G401 (cell line): ENCODE measurements at regions not wholly inside any gene's neighbourhood (a gene's known extent, or its start where the extent isn't known, plus 50 kb on each side); places are given as distances from the start of the nearest gene placed in this dataset.
"Not testable (repeated sequence)": the region's sequence is repeated elsewhere in the genome, so short reads cannot be mapped to it uniquely, and the experiment has no call there.

Experiments
- DNase-seq: peaks from one replicate; pipeline ENCODE4 v3.0.0-alpha.2; 2015; ENCODE audit warnings: low spot score
- in situ Hi-C: cut with HindIII; loops from 2 replicates; pipeline ENCODE4 v1.10.0; 2016; ENCODE audit warnings: low sequenced_read_pairs, mixed read lengths

DNA sequence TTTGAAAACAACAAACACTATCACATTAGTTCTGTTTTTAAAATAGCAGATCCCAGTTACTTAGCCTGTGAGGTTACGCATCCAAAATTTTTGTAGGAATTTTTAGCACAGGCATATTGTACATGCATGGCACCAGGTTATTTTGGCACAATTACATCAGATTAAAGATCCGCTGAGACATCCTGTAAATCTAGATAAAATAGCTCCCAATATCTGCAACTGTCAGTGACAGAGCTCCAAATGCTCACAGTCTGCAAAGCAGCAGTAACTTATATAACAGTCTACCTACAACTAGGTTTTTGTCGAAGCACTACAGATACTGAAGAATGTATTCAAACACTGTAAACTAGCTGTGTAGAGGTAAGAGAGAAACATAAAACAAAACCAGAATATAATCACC, 200.7 kb upstream of the KCNH7 start:
- DNase-seq, result peak; percentile 49
- in situ Hi-C loops, result no loop called here

DNA sequence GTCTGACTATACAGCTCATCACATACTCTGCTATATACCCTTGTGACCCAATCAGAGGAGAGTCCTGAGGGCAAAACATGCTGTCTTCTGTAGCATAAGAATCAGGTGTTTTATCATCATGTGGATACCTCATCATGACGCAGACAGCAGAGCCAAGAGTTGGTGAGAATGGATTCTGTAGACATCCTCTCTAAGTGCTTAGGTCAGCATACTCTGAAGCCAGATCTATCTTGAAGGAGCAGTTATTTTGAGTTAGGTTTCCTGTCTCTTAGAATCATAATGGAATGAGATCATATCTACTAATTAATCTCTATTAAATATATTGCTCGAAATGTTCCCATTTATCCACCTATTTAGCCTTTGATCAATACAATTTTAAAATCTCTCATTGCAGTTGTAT, 190.2 kb upstream of the KCNH7 start:
- in situ Hi-C loops, result no loop called here
- DNase-seq, result no peak

GRCh38 chr2:163026136-163026775, 187.7 kb upstream of the KCNH7 start:
- DNase-seq, in situ Hi-C loops: not testable (repeated sequence)

GRCh38 chr2:163016882-163017281, 178.3 kb upstream of the KCNH7 start:
- in situ Hi-C loops, DNase-seq: not testable (repeated sequence)

DNA sequence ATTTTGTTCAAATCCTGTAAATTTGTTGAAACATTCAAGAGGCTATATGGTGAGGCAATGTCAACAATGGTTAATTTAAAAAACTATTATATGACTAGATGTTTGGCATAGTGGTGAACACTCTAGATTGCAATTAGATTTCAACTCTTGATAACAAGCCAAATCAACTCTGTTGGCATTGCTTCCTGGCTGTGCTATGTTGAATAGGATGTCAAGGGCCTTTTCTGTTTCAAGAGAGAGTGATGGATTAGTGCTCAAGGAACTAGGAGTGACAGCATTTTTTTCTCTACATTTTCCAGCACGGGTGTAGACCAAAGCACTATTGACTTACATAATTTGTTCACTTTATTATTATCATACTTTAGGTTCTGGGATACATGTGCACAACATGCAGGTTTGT, 172.4 kb upstream of the KCNH7 start:
- no peak for DNase-seq
- in situ Hi-C loops, result no loop called here

DNA sequence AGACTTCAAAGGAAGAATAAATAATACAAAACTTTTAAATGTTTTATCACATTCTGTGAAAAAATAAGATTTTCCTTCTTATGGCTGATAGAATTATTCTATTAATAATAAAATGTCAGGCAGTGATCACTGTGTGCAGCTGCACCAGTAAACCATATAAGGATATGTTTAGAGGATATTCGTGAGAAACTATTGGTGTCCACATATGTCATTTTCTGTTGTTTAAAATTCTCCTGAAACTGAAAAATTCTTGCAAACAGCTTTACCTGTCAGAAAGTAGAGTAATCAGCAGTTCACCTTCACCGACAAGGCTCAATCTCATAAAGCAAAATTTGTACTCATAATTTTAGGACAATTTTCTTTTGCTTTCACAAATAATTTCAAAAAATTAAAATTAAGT, 170.1 kb upstream of the KCNH7 start:
- DNase-seq, result no peak
- in situ Hi-C loops, result no loop called here

DNA sequence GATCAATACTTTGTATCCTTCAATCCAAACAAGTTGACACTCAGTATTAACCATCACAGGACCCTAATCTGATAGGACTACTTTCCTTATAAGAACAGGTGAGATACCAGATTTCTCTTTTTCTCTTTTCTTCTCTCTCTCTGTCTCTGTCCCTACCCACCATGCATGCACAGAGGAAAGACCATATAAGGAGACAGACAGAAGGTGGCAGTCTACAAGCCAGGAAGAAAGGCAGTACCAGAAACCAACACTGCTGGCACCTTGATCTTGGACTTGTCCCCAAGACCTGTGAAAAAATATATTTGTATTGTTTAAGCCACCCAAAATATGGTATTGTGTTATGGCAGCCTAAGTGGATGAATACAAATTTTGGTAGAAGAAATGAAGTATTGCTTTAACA, 156.2 kb upstream of the KCNH7 start:
- no peak for DNase-seq
- in situ Hi-C loops, result no loop called here

- DNase-seq, result no peak
- in situ Hi-C loops, result no loop called here
These were observed 154.3 kb upstream of the KCNH7 start for GRCh38 chr2:162992828-162993227.

DNA sequence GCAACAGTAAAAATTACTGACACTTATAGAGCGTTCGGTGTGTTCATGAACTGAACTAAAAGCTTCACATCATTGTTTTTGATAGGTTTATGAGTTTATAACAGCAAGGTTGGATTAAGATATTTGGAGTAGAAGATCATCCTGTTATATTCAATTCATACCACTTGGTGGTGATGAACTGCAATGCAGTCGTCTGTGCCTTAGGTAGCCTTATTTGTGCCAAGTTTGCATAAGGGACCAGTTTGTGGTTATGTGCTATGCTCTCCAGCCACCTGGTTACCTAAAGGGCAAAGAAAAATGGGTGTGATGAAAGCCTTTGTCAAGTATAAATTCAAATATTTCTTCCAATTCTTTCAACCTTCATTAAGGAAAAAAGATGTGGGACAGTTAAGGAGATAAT, 150.9 kb upstream of the KCNH7 start:
- peak; percentile 39 for DNase-seq
- in situ Hi-C loops, result no loop called here

GRCh38 chr2:162974771-162975170, 136.2 kb upstream of the KCNH7 start:
- peak; percentile 89 for DNase-seq
- in situ Hi-C loops, result no loop called here

DNA sequence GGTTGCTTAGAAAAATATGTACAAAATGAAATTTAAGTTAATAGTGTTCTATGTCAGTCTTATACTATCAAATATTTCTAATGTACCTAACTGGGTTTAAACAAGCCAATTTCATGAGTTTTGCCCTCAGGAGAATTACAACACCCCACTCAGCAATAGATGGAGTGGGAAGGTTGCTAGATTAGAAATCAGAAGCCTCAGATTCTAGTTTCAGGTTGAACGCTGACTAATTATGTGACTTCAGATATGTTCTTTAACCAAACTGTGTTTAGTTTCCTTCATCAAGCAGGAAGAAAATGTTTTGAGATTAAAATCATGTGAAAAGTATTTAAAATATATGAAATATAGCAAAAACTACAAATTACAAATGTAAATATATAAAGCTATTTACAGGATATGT, 133.8 kb upstream of the KCNH7 start:
- no peak for DNase-seq
- in situ Hi-C loops, result no loop called here

DNA sequence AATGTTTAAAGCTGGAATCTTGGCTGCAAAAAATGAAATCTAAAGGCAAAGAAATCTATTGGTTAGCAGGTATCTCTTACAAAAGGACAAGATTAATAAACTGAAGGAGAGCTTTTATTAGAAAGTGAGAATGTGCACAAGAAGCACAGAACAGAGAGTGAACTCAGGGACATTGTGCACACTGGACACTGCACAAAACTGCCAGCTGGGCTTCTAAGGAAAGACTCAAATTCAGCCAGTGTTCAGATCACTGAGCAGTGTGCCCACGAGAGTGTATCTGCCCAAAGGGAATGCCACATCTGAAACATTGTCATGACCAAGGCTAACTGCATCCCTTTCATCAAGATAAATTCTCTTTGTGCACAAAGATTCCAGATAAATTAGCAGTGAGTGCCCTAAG, 129.7 kb upstream of the KCNH7 start:
- peak; percentile 83 for DNase-seq
- in situ Hi-C loops, result no loop called here

DNA sequence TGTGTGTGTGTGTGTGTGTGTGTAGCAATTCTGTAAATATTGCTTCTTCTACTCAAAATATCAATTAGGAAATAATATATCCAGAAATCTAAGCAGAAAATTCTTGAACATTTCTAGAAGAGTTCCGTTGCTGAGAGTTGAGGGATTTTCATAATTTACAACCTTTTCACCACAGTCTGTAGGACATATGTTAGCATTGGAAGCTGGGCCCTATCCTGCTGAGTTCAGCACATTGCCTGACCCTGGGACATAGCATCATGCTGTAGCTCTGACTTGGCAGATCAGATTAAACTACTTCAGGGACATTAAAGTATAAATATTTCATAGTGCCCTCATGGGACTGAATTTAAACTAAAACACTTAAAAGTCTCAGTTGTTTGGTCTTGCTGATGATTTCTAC, 129.2 kb upstream of the KCNH7 start:
- peak; percentile 91 for DNase-seq
- in situ Hi-C loops, result no loop called here

DNA sequence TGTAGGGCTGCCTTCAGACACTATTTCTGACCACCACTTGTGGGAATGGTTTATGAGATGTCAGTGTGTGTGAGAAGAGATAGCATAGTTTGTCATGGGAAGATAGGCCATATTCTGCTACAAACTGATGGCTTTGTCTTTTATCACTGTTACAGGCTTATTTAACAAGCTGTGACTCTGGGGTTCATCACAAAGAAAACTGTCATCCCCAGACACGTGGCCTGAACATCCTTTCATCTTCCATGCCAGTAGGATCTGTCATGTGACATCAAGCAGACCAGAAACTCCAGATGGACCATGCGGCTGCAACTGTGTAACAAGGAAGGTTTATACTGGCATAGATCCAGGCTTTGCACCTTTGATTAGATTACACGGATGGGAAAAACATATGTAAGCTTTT, 128.6 kb upstream of the KCNH7 start:
- DNase-seq, result peak; percentile 62
- in situ Hi-C loops, result no loop called here

DNA sequence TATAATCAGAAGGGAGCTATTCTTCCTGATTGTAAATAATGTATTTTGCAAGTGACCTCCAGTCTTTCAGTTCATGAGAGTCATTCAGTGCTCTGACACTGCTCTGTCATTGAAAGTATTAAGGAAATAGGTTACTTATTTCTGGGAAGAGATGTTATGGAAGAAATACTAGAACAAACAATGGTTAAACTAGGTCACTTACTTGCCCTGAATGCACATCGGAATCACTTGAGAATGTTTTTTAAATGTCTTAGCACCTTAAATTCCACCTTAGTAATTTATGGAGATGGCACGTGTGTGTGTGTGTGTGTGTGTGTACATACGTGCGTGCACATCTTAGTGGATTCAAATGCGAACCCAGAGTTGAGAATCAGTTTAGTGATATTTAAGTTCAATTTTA, 126.6 kb upstream of the KCNH7 start:
- in situ Hi-C loops, result no loop called here
- DNase-seq, result no peak

GRCh38 chr2:162964513-162964912, 125.9 kb upstream of the KCNH7 start:
- in situ Hi-C loops, result no loop called here
- DNase-seq, result no peak

GRCh38 chr2:162963156-162963555, 124.6 kb upstream of the KCNH7 start:
- in situ Hi-C loops, result no loop called here
- DNase-seq, result peak; percentile 76

GRCh38 chr2:162945785-162946184, 107.2 kb upstream of the KCNH7 start:
- no peak for DNase-seq
- in situ Hi-C loops, result no loop called here

GRCh38 chr2:162938387-162938786, 99.8 kb upstream of the KCNH7 start:
- DNase-seq, result no peak
- in situ Hi-C loops, result no loop called here

DNA sequence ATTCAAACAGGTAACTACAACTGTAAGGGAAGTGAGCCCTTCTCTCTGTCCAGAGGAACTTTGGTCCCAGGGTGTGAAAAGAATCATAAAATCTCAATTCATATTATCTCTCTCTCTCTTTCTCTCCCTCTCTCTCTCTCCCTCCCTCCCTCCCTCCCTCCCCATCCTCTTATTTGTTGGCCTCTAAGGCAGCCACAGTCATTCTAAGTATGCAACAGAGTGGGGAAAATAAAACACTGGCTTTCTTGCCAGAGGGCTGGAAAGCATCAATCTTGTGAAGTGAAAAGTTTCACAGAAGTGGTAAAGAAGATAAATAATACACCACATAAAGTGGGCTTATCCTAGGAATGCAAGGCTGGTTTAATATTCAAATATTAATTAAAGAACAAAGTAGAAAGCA, 95.6 kb upstream of the KCNH7 start:
- in situ Hi-C loops, result no loop called here
- no peak for DNase-seq

DNA sequence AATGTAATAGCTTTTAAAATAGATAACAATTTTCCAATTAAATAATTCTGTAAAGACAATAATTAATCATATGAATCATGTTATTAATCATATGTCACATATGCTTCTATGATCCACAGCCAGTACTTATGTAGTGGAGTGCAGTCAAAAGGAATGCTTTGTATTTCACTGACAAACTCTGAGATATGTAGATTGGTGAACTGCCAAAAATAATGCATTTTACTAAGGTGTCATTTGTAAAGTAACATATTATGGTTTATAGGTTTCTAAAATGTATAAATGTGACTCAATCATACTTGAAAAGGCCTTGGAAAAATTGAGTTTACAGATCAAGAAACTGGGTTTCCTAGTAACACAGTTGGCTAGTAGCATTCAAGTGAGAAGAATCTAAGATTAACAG, 93.8 kb upstream of the KCNH7 start:
- no peak for DNase-seq
- in situ Hi-C loops, result no loop called here

GRCh38 chr2:162929571-162929970, 91.0 kb upstream of the KCNH7 start:
- DNase-seq, result no peak
- in situ Hi-C loops, result no loop called here
